Mucosa of descending colon (tissue), 3 donors: ENCODE measurements at regions not wholly inside any gene's neighbourhood (a gene's known extent, or its start where the extent isn't known, plus 50 kb on each side); places are given as distances from the start of the nearest gene placed in this dataset.
"Not testable (repeated sequence)": the region's sequence is repeated elsewhere in the genome, so short reads cannot be mapped to it uniquely, and the experiment has no call there.

Experiments
- ATAC-seq: fragments of 200-7000 bp; cut with Tn5 transposase; one replicate; pipeline ENCODE4 v1.9.1; 2020; ENCODE audit warnings: mild to moderate bottlenecking, moderate library complexity
- DNase-seq, 3 donors: peaks; one replicate each; pipeline ENCODE4 v3.0.0-alpha.2; 2020
- H3K36me3 ChIP-seq: fragments of 200-600 bp; one replicate; pipeline ENCODE4 v1.8.0; 2021; ENCODE audit warnings: low read depth, mild to moderate bottlenecking
- H3K4me1 ChIP-seq: fragments of 200-600 bp; one replicate; pipeline ENCODE4 v1.8.0; 2021; ENCODE audit warnings: low read depth, mild to moderate bottlenecking
- H3K4me3 ChIP-seq: fragments of 200-600 bp; one replicate; pipeline ENCODE4 v1.8.0; 2021; ENCODE audit warnings: mild to moderate bottlenecking
- H3K9me3 ChIP-seq: fragments of 200-600 bp; one replicate; pipeline ENCODE4 v1.8.0; 2021; ENCODE audit warnings: mild to moderate bottlenecking
- intact Hi-C, 2 donors: fragments of 100-400 bp; cut with DNase I in 1 of 2; cut with micrococcal nuclease in 1 of 2; formaldehyde crosslinking; loops; one replicate each; pipeline versions ENCODE4 v1.11.0 to v1.11.1; 2022; cut with DNase I, micrococcal nuclease
- TF ChIP-seq, protein P1 (sequence below): fragments of 200-600 bp; IDR thresholded peaks from one replicate; pipeline ENCODE4 v1.8.0; 2022; ENCODE audit warnings: antibody characterized with exemption, mild to moderate bottlenecking
- donor health status: DM: no; HTN: no; CAD: no; lungs with moderate emphysema.
- donor health status: DM: no; HTN: no; CAD: no.
- donor health status: DM: no; HTN: yes; CAD: no.

- Histone ChIP-seq H3K4me3 (no peak overlapping the region), H3K36me3 (no peaks in the 10 kb centered on the region), H3K4me1 (no peaks in the 10 kb centered on the region), H3K9me3 (no peaks in the 10 kb centered on the region)
- ATAC-seq (no peak), DNase-seq (no peak)
- TF ChIP-seq, protein P1, sequence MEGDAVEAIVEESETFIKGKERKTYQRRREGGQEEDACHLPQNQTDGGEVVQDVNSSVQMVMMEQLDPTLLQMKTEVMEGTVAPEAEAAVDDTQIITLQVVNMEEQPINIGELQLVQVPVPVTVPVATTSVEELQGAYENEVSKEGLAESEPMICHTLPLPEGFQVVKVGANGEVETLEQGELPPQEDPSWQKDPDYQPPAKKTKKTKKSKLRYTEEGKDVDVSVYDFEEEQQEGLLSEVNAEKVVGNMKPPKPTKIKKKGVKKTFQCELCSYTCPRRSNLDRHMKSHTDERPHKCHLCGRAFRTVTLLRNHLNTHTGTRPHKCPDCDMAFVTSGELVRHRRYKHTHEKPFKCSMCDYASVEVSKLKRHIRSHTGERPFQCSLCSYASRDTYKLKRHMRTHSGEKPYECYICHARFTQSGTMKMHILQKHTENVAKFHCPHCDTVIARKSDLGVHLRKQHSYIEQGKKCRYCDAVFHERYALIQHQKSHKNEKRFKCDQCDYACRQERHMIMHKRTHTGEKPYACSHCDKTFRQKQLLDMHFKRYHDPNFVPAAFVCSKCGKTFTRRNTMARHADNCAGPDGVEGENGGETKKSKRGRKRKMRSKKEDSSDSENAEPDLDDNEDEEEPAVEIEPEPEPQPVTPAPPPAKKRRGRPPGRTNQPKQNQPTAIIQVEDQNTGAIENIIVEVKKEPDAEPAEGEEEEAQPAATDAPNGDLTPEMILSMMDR, result no peak
- intact Hi-C loops, result no loop called here
These were observed 174.6 kb downstream of the PCDH10 start for GRCh38 chr4:133323670-133324069.

- TF ChIP-seq, protein P1, result no peak
- Histone ChIP-seq H3K4me3 (no peak overlapping the region), H3K4me1 (no peaks in the 10 kb centered on the region), H3K36me3 (no peaks in the 10 kb centered on the region), H3K9me3 (no peaks in the 10 kb centered on the region)
- DNase-seq (peak in 1 of 3 donors; percentile 3), ATAC-seq (no peak)
- intact Hi-C loops, result no loop called here
These were observed 171.6 kb downstream of the PCDH10 start for GRCh38 chr4:133320576-133321170.

DNA sequence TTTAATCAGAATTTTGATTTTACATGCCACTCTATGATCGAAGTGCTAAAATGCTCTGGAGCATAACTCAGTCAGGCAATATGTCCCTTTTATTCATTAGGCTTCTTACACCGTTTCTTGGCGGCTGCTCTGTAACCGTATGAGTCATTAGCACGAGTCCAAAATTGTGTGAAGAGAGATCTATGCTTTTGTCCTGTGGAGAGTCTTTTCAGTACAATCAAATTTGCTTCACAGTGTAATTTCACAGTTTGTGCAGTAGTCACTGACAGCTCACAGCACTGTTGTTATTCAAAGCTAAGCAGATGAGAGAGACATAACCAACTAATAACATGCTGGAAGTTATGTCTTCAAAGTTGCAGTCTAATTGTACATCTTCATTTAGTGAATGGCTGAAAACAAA is 167.8 kb downstream of the PCDH10 start:
- intact Hi-C loops, result no loop called here

DNA sequence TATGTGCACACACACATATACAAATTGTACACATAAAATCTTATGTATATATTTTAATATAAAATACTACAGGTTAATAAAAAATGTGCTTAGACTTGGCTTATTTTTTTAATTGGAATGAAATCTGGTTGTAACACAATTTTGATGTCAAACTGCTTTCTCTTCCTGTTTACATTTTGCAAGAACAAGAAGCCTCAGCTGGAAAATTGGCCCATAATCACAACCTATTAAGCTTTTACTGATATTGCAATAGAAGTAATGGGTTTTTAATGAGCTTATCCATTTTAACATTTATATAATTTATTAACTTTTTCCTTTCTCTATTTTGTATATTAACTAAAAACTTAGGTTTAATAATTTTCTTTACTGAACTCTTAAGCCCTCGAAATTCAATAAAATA is 165.9 kb downstream of the PCDH10 start:
- TF ChIP-seq, protein P1, result no peak
- no peaks in the 10 kb centered on the region for H3K9me3 ChIP-seq
- ATAC-seq (no peak), DNase-seq (no peak)
- H3K4me3 ChIP-seq, result no peak overlapping the region
- intact Hi-C loops, result no loop called here
- no peaks in the 10 kb centered on the region for H3K36me3 ChIP-seq
- no peaks in the 10 kb centered on the region for H3K4me1 ChIP-seq

More for the DNA sequence above, 167.8 kb downstream of the PCDH10 start:
- no peaks in the 10 kb centered on the region for H3K36me3 ChIP-seq
- DNase-seq, result no peak
- no peaks in the 10 kb centered on the region for H3K9me3 ChIP-seq
- no peak overlapping the region for H3K4me3 ChIP-seq
- ATAC-seq, result no peak
- no peaks in the 10 kb centered on the region for H3K4me1 ChIP-seq
- TF ChIP-seq, protein P1, result no peak

- Histone ChIP-seq H3K4me3 (no peak overlapping the region), H3K36me3 (no peaks in the 10 kb centered on the region), H3K4me1 (no peaks in the 10 kb centered on the region), H3K9me3 (no peaks in the 10 kb centered on the region)
- DNase-seq, result no peak
- TF ChIP-seq, protein P1, result no peak
- intact Hi-C loops, result no loop called here
- ATAC-seq, result no peak
These were observed 138.3 kb downstream of the PCDH10 start for GRCh38 chr4:133287396-133287795.

GRCh38 chr4:133278591-133278990 is 129.5 kb downstream of the PCDH10 start:
- intact Hi-C loops, result no loop called here

DNA sequence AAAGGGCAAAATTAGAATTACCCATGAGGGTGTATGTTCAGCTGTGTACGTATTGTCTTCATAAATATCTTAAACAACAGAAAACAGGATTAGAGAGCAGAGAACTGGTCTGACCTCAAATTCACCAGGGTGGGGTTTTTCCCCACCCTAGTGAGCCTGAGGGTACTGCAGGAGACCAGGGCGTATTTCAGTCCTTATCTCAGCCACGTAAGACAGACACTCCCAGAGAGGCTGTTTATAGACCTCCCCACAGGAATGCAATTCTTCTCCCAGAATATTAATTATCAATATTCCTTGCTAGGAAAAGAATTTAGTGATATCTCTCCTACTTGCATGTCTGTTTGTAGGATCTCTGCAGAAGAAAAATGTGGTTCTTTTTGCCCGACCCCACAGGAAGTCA is 128.8 kb downstream of the PCDH10 start:
- intact Hi-C loops, H3K4me1 ChIP-seq, H3K4me3 ChIP-seq, H3K9me3 ChIP-seq, H3K36me3 ChIP-seq, ATAC-seq, DNase-seq: not testable (repeated sequence)

More at GRCh38 chr4:133278591-133278990, 129.5 kb downstream of the PCDH10 start:
- ATAC-seq (no peak), DNase-seq (no peak)
- no peak overlapping the region for H3K4me3 ChIP-seq
- H3K36me3 ChIP-seq, result no peaks in the 10 kb centered on the region
- H3K9me3 ChIP-seq, result no peaks in the 10 kb centered on the region
- no peaks in the 10 kb centered on the region for H3K4me1 ChIP-seq
- TF ChIP-seq, protein P1, result no peak
